Endothelial cell of umbilical vein (primary cell): ENCODE measurements at regions not wholly inside any gene's neighbourhood (a gene's known extent, or its start where the extent isn't known, plus 50 kb on each side); places are given as distances from the start of the nearest gene placed in this dataset.

Source experiments
- BruUV-seq: library from RNA; stranded (reverse); fragments of 400-500 nt; replicated peaks from 2 replicates; lab custom pipeline; 2021; lab: Mats Ljungman, UMichigan
- CTCF ChIA-PET: fragments of 300-600, 350-600 bp; sonication (Branson Sonifier 250); formaldehyde crosslinking; loops from one replicate; lab custom pipeline; 2021; ENCODE audit warnings: antibody characterized with exemption, inconsistent platforms; lab: Charles Lee
- POLR2A ChIA-PET: fragments of 300-600, 350-600 bp; sonication (Branson Sonifier 250); formaldehyde crosslinking; loops from one replicate; lab custom pipeline; 2021; ENCODE audit warnings: antibody characterized with exemption, inconsistent platforms; lab: Charles Lee
- DNase-seq: peaks from one replicate; pipeline ENCODE4 v3.0.0-alpha.2; 2011; ENCODE audit warnings: low read depth, low spot score
- FAIRE-seq: peaks from 2 replicates; lab custom pipeline; 2011; peaks lifted over from hg19 to GRCh38; lab: Jason Lieb, UNC
- H2AFZ ChIP-seq: 2 replicates; pipeline ENCODE4 v1.6.0; 2012; ENCODE audit warnings: low read depth, low read length, control low read depth, inconsistent platforms
- H3K27ac ChIP-seq: 2 replicates; pipeline ENCODE4 v1.5.1; 2011; ENCODE audit warnings: low read depth, mild to moderate bottlenecking, control low read depth, low read length, moderate library complexity; ENCODE audit not compliant: insufficient read depth
- H3K27me3 ChIP-seq, 2 experiments: 2 replicates each; pipeline versions ENCODE4 v1.6.0 to v1.6.1; 2011; ENCODE audit warnings: low read length in 2 of 2, mixed read lengths in 1 of 2; ENCODE audit not compliant: control insufficient read depth in 2 of 2, insufficient read depth in 2 of 2
- H3K36me3 ChIP-seq, 2 experiments: 2 replicates in 1 of 2; 3 replicates in 1 of 2; pipeline ENCODE4 v1.5.1; 2011; ENCODE audit warnings: low read length in 2 of 2, mild to moderate bottlenecking in 1 of 2, moderate library complexity in 1 of 2; ENCODE audit not compliant: control insufficient read depth in 2 of 2, insufficient read depth in 2 of 2; ENCODE audit errors: extremely low read depth in 1 of 2
- H3K4me1 ChIP-seq: 3 replicates; pipeline ENCODE4 v1.5.1; 2011; ENCODE audit warnings: mild to moderate bottlenecking, low read length; ENCODE audit not compliant: control insufficient read depth, insufficient read depth; ENCODE audit errors: extremely low read depth
- H3K4me2 ChIP-seq: 2 replicates; pipeline ENCODE4 v1.6.1; 2011; ENCODE audit warnings: low read length, control low read depth, mixed read lengths; ENCODE audit not compliant: insufficient read depth
- H3K4me3 ChIP-seq, 3 experiments: fragments of 200-600 bp in 1 of 3; sonication (generic), shearing (Covaris generic) in 1 of 3; replicated peaks in 1 of 3; 2 replicates each; pipeline ENCODE4 v1.5.1; 2011 to 2016; ENCODE audit warnings: control low read depth in 3 of 3, low read length in 3 of 3, mild to moderate bottlenecking in 2 of 3, inconsistent platforms in 1 of 3, low read depth in 1 of 3, moderate library complexity in 1 of 3; ENCODE audit not compliant: insufficient read depth in 1 of 3
- H3K79me2 ChIP-seq: 2 replicates; pipeline ENCODE4 v1.6.0; 2012; ENCODE audit warnings: low read length, inconsistent platforms; ENCODE audit not compliant: control insufficient read depth, insufficient read depth
- H3K9ac ChIP-seq: replicated peaks from 2 replicates; pipeline ENCODE3; 2011; ENCODE audit warnings: low read length, control low read depth; ENCODE audit not compliant: insufficient read depth; ENCODE audit errors: extremely low read depth
- H3K9me1 ChIP-seq: replicated peaks from 3 replicates; pipeline ENCODE4 v1.6.0; 2011; ENCODE audit warnings: mild to moderate bottlenecking, low read length; ENCODE audit not compliant: control insufficient read depth, insufficient read depth; ENCODE audit errors: extremely low read depth
- H3K9me3 ChIP-seq: replicated peaks from 2 replicates; pipeline ENCODE4 v1.5.1; 2012; ENCODE audit warnings: low read length, inconsistent platforms; ENCODE audit not compliant: control insufficient read depth, insufficient read depth
- H4K20me1 ChIP-seq: replicated peaks from 2 replicates; pipeline ENCODE3; 2011; ENCODE audit warnings: mild to moderate bottlenecking, low read length; ENCODE audit not compliant: control insufficient read depth, insufficient read depth; ENCODE audit errors: extremely low read depth
- EZH2 ChIP-seq: IDR thresholded peaks from 2 replicates; pipeline ENCODE4 v1.6.1; 2012; ENCODE audit warnings: borderline replicate concordance, low read depth, mild to moderate bottlenecking, moderate library complexity, low read length, inconsistent platforms; ENCODE audit not compliant: severe bottlenecking
- FOS ChIP-seq: IDR thresholded peaks from 2 replicates; pipeline ENCODE4 v1.6.1; 2011; ENCODE audit warnings: mild to moderate bottlenecking, low read length, moderate library complexity, borderline replicate concordance; ENCODE audit not compliant: insufficient read depth
- GATA2 ChIP-seq: IDR thresholded peaks from 2 replicates; pipeline ENCODE4 v1.7.0; 2011; ENCODE audit warnings: low read depth, mild to moderate bottlenecking, moderate library complexity, mixed read lengths, low read length; ENCODE audit not compliant: insufficient read length, insufficient read depth
- JUN ChIP-seq: IDR thresholded peaks from 2 replicates; pipeline ENCODE4 v1.6.1; 2011; ENCODE audit warnings: borderline replicate concordance, low read depth; ENCODE audit not compliant: insufficient read length, insufficient read depth
- MYC ChIP-seq: IDR thresholded peaks from one replicate; pipeline ENCODE4 v1.6.1; 2011; ENCODE audit warnings: mild to moderate bottlenecking, low read depth, low read length
- POLR2A ChIP-seq: IDR thresholded peaks from 2 replicates; pipeline ENCODE4 v1.6.1; 2012; ENCODE audit warnings: low read depth, mild to moderate bottlenecking, control low read depth, low read length
- POLR2AphosphoS5 ChIP-seq: IDR thresholded peaks from 2 replicates; pipeline ENCODE4 v1.6.1; 2012; ENCODE audit warnings: low read depth, mild to moderate bottlenecking, control low read depth, low read length, moderate library complexity; ENCODE audit not compliant: insufficient read depth
- dilution Hi-C: fragments of 300-500 bp; cut with MboI; formaldehyde crosslinking; loops from one replicate; pipeline ENCODE4 v1.15.0; 2019; ENCODE audit warnings: low sequenced_read_pairs; ENCODE audit not compliant: extremely low pct_ligation_motif_present
- intact Hi-C: fragments of 100-400 bp; cut with micrococcal nuclease; formaldehyde crosslinking; loops from one replicate; pipeline ENCODE4 v1.10.0; 2022
- TF ChIP-seq, protein P1 (sequence below), 2 donors: IDR thresholded peaks; 1 replicate in 1 of 2; 2 replicates in 1 of 2; pipeline ENCODE4 v1.5.1; 2011; ENCODE audit warnings: low read length in 2 of 2, mild to moderate bottlenecking in 2 of 2, moderate library complexity in 2 of 2, control low read depth in 1 of 2, inconsistent platforms in 1 of 2, low read depth in 1 of 2; ENCODE audit not compliant: insufficient read depth in 1 of 2; ENCODE audit errors: extremely low read depth in 1 of 2
- TF ChIP-seq, protein P2 (sequence below): IDR thresholded peaks from 2 replicates; pipeline ENCODE4 v1.6.1; 2011; ENCODE audit not compliant: insufficient read depth, insufficient read length

DNA sequence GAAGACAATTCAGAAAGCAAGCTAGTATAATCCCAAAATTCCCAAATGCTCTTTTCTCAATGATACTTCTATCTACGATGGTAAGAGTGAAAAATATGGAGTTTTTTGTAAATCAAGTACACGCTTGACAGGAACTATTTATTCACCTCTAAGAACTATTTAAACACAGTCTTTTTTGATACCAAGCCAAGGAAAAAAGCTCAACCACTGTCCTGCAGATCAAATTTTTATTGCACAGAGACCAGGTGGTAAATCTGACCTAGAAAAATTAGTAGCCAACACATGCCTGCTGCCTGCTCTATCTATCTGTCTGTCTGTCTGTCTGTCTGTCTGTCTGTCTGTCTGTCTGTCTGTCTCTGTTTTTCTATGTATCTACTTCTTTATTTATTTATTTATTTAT is 292.2 kb downstream of the MZT1 start:
- intact Hi-C loops (no loop called here), dilution Hi-C loops (no loop called here)
- Histone ChIP-seq H2AFZ (no peak overlapping the region), H3K79me2 (no peaks in the 10 kb centered on the region), H3K4me2 (no peak overlapping the region), H3K9ac (no peak overlapping the region), H3K9me1 (no peaks in the 10 kb centered on the region), H3K36me3 (no peaks in the 10 kb centered on the region), H3K27ac (no peak overlapping the region), H3K4me1 (no peaks in the 10 kb centered on the region), H4K20me1 (no peaks in the 10 kb centered on the region), H3K4me3 (no peak overlapping the region), H3K27me3 (no peaks in the 10 kb centered on the region), H3K9me3 (no peaks in the 10 kb centered on the region)
- DNase-seq (no peak), FAIRE-seq (no peak)
- no peak for TF ChIP-seq POLR2AphosphoS5
- TF ChIP-seq JUN: no peak
- TF ChIP-seq MYC: no peak
- no peak for TF ChIP-seq EZH2
- TF ChIP-seq, protein P1, sequence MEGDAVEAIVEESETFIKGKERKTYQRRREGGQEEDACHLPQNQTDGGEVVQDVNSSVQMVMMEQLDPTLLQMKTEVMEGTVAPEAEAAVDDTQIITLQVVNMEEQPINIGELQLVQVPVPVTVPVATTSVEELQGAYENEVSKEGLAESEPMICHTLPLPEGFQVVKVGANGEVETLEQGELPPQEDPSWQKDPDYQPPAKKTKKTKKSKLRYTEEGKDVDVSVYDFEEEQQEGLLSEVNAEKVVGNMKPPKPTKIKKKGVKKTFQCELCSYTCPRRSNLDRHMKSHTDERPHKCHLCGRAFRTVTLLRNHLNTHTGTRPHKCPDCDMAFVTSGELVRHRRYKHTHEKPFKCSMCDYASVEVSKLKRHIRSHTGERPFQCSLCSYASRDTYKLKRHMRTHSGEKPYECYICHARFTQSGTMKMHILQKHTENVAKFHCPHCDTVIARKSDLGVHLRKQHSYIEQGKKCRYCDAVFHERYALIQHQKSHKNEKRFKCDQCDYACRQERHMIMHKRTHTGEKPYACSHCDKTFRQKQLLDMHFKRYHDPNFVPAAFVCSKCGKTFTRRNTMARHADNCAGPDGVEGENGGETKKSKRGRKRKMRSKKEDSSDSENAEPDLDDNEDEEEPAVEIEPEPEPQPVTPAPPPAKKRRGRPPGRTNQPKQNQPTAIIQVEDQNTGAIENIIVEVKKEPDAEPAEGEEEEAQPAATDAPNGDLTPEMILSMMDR (IDR thresholded peaks at IDR 0.05; ENCODE audit: extremely low read depth in 1 of 2, insufficient read depth in 1 of 2, low read depth in 1 of 2, low read length in 2 of 2): no peak
- TF ChIP-seq GATA2: no peak
- TF ChIP-seq, protein P2, sequence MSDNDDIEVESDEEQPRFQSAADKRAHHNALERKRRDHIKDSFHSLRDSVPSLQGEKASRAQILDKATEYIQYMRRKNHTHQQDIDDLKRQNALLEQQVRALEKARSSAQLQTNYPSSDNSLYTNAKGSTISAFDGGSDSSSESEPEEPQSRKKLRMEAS: no peak
- TF ChIP-seq FOS: no peak
- TF ChIP-seq POLR2A: no peak
- no TSS peak for BruUV-seq
- CTCF ChIA-PET: no interaction called here
- POLR2A ChIA-PET: no interaction called here
